ENCODE measurements at regions not wholly inside any gene's neighbourhood (a gene's known extent, or its start where the extent isn't known, plus 50 kb on each side); places are given as distances from the start of the nearest gene placed in this dataset.

DNA sequence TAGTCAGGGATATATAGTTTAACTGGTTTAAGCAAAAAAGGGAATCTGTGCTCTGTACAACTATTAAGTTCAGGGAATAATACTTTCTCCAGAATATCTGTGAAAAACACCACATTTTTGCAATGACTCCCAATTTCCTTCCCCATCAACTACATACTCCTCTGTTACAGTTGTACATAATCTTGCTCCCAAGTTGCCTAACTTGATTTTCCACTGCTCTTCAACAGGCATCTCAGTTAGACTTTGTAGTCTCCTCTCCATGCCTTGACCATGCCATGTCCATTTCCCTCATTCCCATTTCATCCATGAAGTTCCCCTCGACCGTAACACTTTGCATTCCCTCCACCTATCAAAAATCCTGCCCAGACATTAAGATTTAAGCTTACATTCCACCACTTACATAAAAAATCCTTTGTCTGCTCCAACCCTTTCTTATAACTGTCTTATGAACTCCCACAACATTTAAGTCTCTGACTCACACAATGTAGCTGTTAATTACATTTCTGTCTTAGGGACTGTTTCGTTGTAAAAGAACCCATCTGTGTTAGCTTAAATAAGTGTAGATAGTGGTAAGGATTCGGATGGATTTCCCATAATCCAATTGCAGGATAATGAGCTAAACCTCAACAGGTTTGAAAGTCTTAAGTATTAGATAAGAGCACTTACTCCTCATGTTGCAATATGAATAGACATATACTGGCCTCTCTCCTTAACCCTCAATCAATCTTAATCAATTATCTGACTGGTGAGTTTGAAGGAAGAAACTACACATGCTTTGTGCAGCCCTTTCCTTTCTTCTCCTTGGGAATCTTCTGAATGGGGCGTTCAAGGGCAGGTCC is 156.5 kb downstream of the PAWR start:
- in situ Hi-C loops (cut with HindIII; ENCODE audit: low sequenced_read_pairs), result loop anchor here (25.0 kb wide), 1 partner anchor 122 kb away; no protein-coding TSS in a partner anchor
- no peak overlapping the region for H3K4me3 ChIP-seq (ENCODE audit: low read depth, low read length)

DNA sequence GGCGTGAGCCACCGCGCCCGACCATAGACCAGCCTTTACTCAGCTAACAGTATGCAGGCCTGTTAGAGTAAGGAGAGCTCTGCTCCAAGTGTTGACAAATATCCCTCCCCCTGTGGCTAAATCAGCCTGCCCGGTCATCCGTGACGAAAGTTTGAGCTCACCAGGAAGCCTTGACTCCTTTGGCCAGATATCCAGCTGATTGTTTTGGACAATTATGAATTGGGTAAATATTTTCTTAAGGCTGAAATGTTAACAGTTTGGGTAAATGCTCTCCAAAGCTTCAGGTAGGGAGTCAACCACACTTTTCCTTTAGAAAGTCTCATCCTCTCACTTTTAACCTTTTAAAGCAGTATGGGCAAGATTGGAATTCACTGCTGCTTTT is 157.9 kb downstream of the PAWR start:
- TF ChIP-seq, protein P1, sequence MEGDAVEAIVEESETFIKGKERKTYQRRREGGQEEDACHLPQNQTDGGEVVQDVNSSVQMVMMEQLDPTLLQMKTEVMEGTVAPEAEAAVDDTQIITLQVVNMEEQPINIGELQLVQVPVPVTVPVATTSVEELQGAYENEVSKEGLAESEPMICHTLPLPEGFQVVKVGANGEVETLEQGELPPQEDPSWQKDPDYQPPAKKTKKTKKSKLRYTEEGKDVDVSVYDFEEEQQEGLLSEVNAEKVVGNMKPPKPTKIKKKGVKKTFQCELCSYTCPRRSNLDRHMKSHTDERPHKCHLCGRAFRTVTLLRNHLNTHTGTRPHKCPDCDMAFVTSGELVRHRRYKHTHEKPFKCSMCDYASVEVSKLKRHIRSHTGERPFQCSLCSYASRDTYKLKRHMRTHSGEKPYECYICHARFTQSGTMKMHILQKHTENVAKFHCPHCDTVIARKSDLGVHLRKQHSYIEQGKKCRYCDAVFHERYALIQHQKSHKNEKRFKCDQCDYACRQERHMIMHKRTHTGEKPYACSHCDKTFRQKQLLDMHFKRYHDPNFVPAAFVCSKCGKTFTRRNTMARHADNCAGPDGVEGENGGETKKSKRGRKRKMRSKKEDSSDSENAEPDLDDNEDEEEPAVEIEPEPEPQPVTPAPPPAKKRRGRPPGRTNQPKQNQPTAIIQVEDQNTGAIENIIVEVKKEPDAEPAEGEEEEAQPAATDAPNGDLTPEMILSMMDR (IDR thresholded peaks at IDR 0.05; ENCODE audit: low read depth, low read length, missing control alignments), result no peak
- in situ Hi-C loops (cut with HindIII; ENCODE audit: low sequenced_read_pairs), result loop anchor here (25.0 kb wide), 1 partner anchor 121 kb away; no protein-coding TSS in a partner anchor
- DNase-seq (ENCODE audit: low read depth), result peak; percentile 31
- no peak overlapping the region for H3K4me3 ChIP-seq (ENCODE audit: low read depth, low read length)

More for the DNA sequence above, 156.5 kb downstream of the PAWR start:
- no peak for DNase-seq (ENCODE audit: low read depth)
- TF ChIP-seq, protein P1 (IDR thresholded peaks at IDR 0.05; ENCODE audit: low read depth, low read length, missing control alignments), result no peak

DNA sequence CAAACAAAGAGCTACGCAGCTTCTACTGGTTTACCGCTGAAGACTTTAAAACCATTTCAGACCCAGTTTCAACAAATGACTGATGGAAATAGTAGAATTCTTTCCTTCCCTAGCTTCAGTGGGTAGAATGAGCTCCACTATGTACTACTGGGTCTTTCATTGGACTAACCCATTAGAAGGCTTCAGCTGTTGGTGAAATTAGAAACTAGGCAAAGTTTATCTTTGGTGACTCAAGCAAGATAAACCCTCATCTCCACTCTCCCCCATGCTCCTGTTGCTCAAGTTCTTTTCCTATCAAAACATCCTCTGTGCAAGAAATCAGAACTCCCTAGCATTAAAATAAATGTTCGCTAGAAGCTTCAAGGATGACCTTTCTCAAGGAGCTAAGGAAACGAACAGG is 159.2 kb downstream of the PAWR start:
- DNase-seq (ENCODE audit: low read depth), result no peak
- TF ChIP-seq, protein P1 (IDR thresholded peaks at IDR 0.05; ENCODE audit: low read depth, low read length, missing control alignments), result no peak
- H3K4me3 ChIP-seq (ENCODE audit: low read depth, low read length), result no peak overlapping the region
- in situ Hi-C loops (cut with HindIII; ENCODE audit: low sequenced_read_pairs), result loop anchor here (25.0 kb wide), 1 partner anchor 119 kb away; no protein-coding TSS in a partner anchor

DNA sequence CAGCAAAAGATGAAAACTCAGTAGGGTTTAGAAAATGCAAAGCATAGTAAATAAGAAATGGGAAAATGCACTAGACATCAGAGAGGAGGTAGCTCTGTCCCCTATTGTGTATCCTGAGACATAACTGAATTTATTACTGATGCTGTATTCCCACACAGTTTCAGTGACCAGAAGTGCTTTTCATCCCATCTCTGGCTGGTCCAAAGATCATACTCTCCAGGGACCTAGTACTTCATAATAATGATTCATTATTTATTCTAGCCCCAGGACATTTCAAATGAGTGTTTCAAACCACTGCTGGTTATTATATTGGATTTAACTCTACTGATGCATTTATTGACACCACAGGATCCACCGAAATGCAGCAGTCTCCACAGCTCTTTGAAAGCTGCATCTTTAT is 163.3 kb downstream of the PAWR start:
- no peak for DNase-seq (ENCODE audit: low read depth)
- in situ Hi-C loops (cut with HindIII; ENCODE audit: low sequenced_read_pairs), result loop anchor here (25.0 kb wide), 1 partner anchor 115 kb away; no protein-coding TSS in a partner anchor
- TF ChIP-seq, protein P1 (IDR thresholded peaks at IDR 0.05; ENCODE audit: low read depth, low read length, missing control alignments), result no peak
- no peak overlapping the region for H3K4me3 ChIP-seq (ENCODE audit: low read depth, low read length)

DNA sequence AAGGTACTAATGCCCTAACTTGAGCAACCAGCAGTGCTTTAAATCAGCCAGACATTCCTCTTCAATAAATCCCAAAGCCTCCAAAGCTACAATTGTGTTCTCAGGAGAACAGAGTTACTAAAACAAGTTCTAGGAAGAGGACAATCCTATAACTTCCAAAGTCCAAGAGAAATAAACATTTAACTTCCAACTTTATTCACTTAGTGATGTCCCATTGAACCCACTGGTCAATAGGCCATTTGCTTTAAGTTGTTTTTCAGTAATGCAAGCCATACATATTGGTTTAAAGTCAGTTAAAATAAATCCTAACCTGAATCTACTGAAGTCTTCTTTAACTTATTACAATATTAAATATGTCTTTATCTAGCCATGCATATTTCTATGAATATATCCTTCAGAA is 165.4 kb downstream of the PAWR start:
- TF ChIP-seq, protein P1 (IDR thresholded peaks at IDR 0.05; ENCODE audit: low read depth, low read length, missing control alignments), result no peak
- DNase-seq (ENCODE audit: low read depth), result no peak
- no peak overlapping the region for H3K4me3 ChIP-seq (ENCODE audit: low read depth, low read length)
- in situ Hi-C loops (cut with HindIII; ENCODE audit: low sequenced_read_pairs), result loop anchor here (25.0 kb wide), 1 partner anchor 113 kb away; no protein-coding TSS in a partner anchor

DNA sequence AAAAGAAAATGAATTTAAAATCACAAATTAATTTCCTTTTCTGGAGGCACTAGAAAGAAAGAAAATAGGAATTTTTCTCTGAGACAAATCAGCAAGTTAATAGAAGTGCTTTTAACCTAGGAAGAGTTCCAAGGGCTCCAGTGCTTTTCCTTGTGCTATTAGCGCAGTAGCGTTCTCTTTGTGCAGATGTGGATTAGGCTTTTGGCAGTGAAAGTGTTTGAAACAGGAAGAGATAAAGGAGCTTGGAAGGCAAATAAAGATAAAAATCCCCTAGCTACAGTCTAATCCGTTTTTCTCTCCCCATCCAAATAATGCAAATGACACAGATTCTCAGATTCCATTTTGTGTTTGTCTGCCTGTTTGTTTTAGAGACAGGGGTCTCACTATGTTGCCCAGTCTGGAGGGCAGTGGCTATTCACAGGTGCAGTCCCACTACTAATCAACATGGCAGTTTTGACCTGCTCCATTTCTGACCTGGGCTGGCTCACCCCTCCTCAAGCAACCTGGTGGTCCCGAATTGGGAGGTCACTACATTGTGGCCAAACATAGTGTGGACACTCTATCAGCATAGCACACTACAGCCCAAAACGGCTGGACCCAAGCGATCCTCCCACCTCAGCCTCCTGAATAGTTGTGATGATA is 166.1 kb downstream of the PAWR start:
- DNase-seq (ENCODE audit: low read depth), result no peak
- no peak overlapping the region for H3K4me3 ChIP-seq (ENCODE audit: low read depth, low read length)
- in situ Hi-C loops (cut with HindIII; ENCODE audit: low sequenced_read_pairs), result loop anchor here (25.0 kb wide), 1 partner anchor 112 kb away; no protein-coding TSS in a partner anchor
- TF ChIP-seq, protein P1 (IDR thresholded peaks at IDR 0.05; ENCODE audit: low read depth, low read length, missing control alignments), result no peak
